NCI-H526 (cell line): ENCODE measurements at regions not wholly inside any gene's neighbourhood (a gene's known extent, or its start where the extent isn't known, plus 50 kb on each side); places are given as distances from the start of the nearest gene placed in this dataset.
"Not testable (repeated sequence)": the region's sequence is repeated elsewhere in the genome, so short reads cannot be mapped to it uniquely, and the experiment has no call there.

Experiments
- DNase-seq, 2 experiments: peaks; one replicate each; lab custom pipeline; 2025; lab: John Stamatoyannopoulos, UW

GRCh38 chr5:159593518-159594073, 263.3 kb upstream of the IL12B start:
- DNase-seq: no peak

DNA sequence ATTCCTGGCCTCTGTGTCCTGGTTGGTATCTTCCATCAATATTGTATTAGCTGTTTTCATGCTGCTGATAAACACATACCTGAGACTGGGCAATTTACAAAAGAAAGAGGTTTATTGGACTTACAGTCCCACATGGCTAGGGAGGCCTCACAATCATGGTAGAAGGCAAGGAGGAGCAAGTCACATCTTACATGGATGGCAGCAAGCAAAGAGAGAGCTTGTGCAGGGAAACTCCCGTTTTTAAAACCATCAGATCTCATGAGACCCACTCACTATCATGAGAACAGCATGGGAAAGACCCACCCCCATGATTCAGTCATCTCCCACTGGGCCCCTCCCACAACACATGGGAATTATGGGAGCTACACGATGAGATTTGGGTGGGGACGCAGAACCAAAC, 265.3 kb upstream of the IL12B start:
- DNase-seq: not testable (repeated sequence)

GRCh38 chr5:159601216-159601615, 270.9 kb upstream of the IL12B start:
- DNase-seq: no peak

GRCh38 chr5:159602434-159602833, 272.1 kb upstream of the IL12B start:
- no peak for DNase-seq

DNA sequence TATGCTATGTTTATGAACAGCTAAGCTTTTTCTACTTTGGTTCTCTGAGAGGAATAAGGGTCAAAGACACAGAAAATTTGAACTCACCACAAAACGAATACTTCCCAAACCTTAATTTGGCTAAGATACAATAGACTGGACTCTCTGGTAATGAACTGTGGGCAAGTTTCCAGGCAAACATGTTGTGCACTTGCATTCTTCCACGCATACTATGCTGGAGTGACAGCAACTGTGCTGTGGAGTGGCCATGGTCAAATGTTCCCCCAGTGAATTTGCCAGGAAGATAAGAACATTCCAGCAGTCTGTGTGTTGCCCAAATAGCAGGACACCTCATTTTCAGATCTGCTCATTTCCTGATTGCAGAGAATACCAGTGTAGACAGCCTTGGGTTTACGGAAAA, 275.3 kb upstream of the IL12B start:
- DNase-seq: no peak

DNA sequence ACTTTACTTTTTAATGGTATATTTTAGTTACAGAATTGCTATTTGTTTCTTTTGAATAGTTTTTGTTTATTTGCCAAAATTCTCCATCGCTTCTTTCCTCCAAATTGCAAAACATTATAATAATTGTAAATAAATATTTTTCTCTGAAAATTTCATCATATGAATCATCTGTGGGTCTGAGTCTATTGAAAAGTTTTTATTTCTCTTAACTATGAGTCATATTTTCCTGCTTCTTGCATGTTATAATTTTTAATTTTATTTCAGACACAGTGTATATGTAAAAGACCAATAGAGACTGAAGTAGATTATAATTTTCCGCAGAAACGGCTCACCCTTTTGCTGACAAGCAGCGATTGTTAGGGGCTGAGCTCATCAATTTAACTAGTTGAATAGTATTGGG, 279.1 kb upstream of the IL12B start:
- no peak for DNase-seq

DNA sequence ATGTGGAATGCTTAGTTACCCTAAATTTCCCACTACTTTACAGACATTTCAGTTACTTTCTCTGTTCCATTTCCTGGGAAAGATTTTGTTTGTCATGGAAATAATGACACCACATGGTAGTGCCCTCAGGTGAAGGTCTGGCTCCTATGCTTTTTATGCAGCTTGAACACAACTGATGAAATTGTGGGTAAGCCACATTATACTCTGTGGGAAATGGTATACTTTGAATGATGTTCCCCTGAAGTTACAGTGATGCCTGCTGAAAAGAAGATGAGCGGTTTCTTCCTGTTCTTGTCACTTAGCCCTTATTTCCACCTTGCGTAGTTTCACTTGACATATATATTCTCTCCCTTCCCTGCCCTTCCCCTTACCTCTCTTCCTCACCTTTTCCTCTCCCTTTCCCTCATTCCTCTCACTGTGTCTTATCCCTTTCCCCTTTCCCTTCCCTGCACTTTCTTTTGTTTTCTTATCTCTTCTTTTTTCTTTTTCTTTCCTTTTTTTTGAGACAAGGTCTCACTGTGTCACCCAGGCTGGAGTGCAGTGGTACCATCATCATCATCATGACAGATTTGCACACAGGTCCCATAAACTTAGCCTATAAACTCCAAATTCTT, 280.8 kb upstream of the IL12B start:
- DNase-seq: no peak

DNA sequence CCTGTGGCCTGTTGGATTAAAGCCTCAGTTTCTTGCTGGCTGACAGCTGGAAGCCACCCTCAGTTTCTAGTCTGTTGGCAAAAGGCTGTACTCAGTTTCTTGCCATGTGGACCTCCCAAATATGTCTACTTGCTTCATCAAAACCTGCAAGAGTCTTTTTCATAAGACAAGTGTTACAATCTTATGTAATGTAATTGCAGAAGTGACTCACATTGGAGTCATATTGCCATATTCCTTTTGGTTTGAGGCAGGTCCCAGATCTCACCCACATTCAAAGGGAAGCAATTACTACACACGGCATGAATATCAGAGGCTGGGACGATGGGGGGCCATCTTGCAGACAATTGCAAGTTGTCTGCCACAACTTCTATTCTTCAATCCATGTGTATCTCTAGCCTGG, 286.7 kb upstream of the IL12B start:
- no peak for DNase-seq

DNA sequence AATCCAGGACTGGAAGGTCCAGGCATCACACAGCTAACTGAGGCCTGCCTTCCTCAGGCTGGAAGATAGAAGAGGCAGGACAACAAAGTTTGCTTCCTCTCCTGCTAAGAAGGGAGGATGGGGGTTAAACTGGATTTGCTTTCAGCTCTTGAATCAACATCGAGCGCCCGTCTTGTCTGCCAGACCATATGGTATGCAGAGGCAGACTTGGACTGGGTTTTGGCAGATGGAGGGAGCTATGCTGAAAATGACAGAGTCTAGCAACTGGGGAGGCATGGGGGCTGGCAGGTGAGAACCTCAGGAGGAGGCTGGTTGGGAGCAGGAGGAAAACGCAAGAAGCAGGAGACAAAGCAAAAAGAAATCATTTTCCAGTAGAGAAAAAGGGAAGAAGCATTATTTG, 289.5 kb upstream of the IL12B start:
- no peak for DNase-seq

- DNase-seq: peak in 1 of 2 experiments; percentile 9
Measured at GRCh38 chr5:159620853-159621540, 290.7 kb upstream of the IL12B start.

DNA sequence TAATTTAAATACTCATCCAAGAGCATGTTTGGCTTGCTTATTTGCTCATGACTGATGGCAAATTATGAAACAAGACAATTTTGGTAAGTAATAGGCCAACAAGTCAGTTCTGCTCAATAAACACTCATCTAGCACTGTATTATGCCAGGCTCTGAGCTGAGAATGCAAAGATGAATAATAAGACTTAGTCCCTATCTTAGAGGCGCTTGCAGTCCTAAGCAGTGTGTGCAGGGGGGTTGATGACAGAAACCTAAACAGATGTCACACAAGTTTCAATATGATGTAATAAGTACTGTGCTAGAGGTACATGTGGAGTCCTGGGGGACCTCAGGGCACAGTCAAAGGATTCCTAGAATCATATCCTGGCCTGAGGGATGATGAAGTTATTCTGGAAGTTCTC, 287.6 kb upstream of the ADRA1B start:
- no peak for DNase-seq

DNA sequence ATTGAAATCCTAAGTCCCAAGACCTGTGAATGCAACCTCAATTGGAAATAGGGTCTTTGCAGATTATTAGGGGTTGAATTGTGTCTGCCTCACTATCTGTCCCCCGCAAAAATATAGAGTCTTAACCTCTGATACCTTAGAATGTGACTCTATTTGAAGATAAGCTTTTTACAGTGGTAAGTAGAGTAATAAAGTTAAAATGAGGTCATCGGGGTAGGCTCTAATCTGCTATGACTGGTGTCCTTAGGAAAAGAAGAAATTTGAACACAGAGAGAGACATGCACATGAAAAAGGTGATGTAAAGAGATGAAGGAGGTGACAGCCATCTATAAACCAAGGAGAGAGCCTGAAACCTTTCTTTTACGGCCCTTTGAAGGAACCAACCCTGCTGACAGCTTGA, 287.1 kb upstream of the ADRA1B start:
- DNase-seq: no peak

- DNase-seq: no peak
Measured at GRCh38 chr5:159630545-159630944, 285.7 kb upstream of the ADRA1B start.

DNA sequence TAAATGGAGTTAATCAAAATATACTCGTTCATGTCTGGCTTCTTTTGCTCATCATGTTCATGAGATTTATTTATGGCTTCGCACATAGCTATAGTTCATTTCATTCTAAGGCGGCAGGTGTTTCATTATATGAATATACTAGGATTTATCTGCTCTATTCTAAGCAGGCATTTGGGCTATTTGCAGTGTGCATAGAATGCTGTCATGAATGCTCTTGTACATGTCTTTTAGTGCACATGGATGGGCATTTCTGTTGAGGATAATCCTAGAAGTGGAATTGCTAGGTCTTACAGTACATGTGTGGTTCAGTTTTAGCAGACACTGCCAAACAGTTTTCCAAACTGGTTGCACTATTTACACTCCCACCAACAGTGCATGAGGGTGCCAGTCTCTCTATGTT, 285.3 kb upstream of the ADRA1B start:
- no peak for DNase-seq

- no peak for DNase-seq
Measured at GRCh38 chr5:159632866-159633265, 283.4 kb upstream of the ADRA1B start.

- no peak for DNase-seq
Measured at GRCh38 chr5:159638481-159638880, 277.8 kb upstream of the ADRA1B start.

- no peak for DNase-seq
Measured at GRCh38 chr5:159638954-159639559, 277.2 kb upstream of the ADRA1B start.

- DNase-seq: no peak
Measured at GRCh38 chr5:159639590-159639989, 276.7 kb upstream of the ADRA1B start.

DNA sequence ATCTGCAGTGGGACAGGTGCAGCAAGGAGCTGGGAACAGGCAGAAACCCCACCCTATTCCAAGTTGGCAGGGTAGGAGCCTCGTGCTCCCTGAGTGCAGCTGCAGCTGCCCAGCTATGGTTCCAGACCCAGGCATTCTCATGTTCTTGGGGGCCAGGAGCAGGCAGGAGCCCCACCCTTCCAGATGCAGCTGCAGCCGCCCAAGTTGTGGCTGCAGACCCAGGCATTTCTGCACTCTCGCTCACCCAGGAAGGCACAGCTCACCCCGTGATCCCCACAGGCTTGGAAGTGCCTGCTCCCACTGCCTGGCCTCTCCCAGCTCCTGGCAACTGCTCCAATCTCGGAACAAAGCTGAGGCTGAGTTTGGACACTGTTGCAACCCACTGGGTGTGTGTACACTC, 275.8 kb upstream of the ADRA1B start:
- no peak for DNase-seq

- DNase-seq: no peak
Measured at GRCh38 chr5:159640921-159641320, 275.4 kb upstream of the ADRA1B start.

DNA sequence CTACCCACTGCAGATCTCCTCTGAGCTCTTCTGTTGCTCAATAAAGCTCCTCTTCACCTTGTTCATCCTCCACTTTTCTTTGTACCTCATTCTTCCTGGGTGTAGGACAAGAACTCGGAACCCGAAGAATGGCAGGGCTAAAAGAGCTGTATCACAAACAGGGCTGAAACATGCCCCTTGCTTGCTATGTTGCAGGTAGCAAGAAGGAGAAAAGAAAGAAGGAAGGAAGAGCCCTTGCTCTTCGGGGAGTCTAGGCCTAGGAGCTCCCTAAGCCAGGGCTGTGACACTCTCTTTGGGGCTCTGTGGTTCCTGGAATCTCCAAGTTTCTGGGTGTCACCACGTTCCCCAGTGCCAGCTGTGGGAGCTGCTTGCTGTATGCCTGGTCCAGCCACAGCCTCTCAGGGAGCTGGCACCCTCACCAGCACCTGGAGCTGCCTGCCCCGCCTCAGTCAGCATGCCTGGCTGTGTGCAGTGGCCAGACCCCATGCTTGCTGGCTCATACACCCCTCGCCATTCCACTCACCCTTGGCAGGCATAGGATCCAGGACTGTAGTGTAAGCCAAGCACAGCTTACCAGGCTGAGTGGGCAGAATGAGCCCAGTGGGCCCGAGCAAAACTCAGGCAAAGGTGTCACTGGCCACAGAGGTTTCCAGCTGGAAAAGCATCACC, 274.8 kb upstream of the ADRA1B start:
- DNase-seq: no peak

- DNase-seq: no peak
Measured at GRCh38 chr5:159642379-159642778, 273.9 kb upstream of the ADRA1B start.

GRCh38 chr5:159644053-159644452, 272.2 kb upstream of the ADRA1B start:
- no peak for DNase-seq
